Trophoblast cell (in vitro differentiated cells and primary cell): ENCODE measurements at regions not wholly inside any gene's neighbourhood (a gene's known extent, or its start where the extent isn't known, plus 50 kb on each side); places are given as distances from the start of the nearest gene placed in this dataset.

Experiments
- DNase-seq, 2 donors: peaks; one replicate each; pipeline ENCODE4 v3.0.0-alpha.2; 2016
- H2AFZ ChIP-seq: 2 replicates; pipeline ENCODE4 v1.6.1; 2013; ENCODE audit warnings: low read length, moderate library complexity, mild to moderate bottlenecking; ENCODE audit not compliant: insufficient read depth, poor library complexity
- H2AK5ac ChIP-seq: 2 replicates; pipeline ENCODE4 v1.6.1; 2013; ENCODE audit warnings: mild to moderate bottlenecking, low read length
- H2BK120ac ChIP-seq: 2 replicates; pipeline ENCODE4 v1.6.1; 2013; ENCODE audit warnings: low read length, mild to moderate bottlenecking, moderate library complexity; ENCODE audit not compliant: insufficient read depth, poor library complexity
- H2BK12ac ChIP-seq: 2 replicates; pipeline ENCODE4 v1.6.1; 2013; ENCODE audit warnings: mild to moderate bottlenecking, low read length, moderate library complexity
- H2BK5ac ChIP-seq: 2 replicates; pipeline ENCODE4 v1.6.1; 2013; ENCODE audit warnings: low read length, low read depth, moderate library complexity, mild to moderate bottlenecking; ENCODE audit not compliant: poor library complexity
- H3K14ac ChIP-seq: 2 replicates; pipeline ENCODE4 v1.6.1; 2013; ENCODE audit warnings: mild to moderate bottlenecking, low read length
- H3K18ac ChIP-seq: 2 replicates; pipeline ENCODE4 v1.6.1; 2013; ENCODE audit warnings: mild to moderate bottlenecking, low read length
- H3K23ac ChIP-seq: 2 replicates; pipeline ENCODE4 v1.6.1; 2013; ENCODE audit warnings: low read length
- H3K27ac ChIP-seq: 2 replicates; pipeline ENCODE4 v1.5.1; 2013; ENCODE audit warnings: low read depth, mild to moderate bottlenecking, inconsistent platforms, low read length, moderate library complexity
- H3K27me3 ChIP-seq: 2 replicates; pipeline ENCODE4 v1.6.1; 2013; ENCODE audit warnings: inconsistent platforms, mild to moderate bottlenecking, low read length, moderate library complexity; ENCODE audit not compliant: insufficient read depth
- H3K36me3 ChIP-seq, 2 experiments: 1 replicate in 1 of 2; 2 replicates in 1 of 2; pipeline ENCODE4 v1.6.1; 2013; ENCODE audit warnings: low read length in 2 of 2, mild to moderate bottlenecking in 2 of 2, moderate library complexity in 1 of 2; ENCODE audit not compliant: insufficient read depth in 2 of 2, control insufficient read depth in 1 of 2
- H3K4ac ChIP-seq: 2 replicates; pipeline ENCODE4 v1.6.1; 2013; ENCODE audit warnings: low read depth, mild to moderate bottlenecking, low read length, moderate library complexity
- H3K4me1 ChIP-seq, 2 experiments: 1 replicate in 1 of 2; 2 replicates in 1 of 2; pipeline ENCODE4 v1.6.1; 2013; ENCODE audit warnings: low read length in 2 of 2, mild to moderate bottlenecking in 2 of 2, moderate library complexity in 1 of 2; ENCODE audit not compliant: insufficient read depth in 2 of 2, control insufficient read depth in 1 of 2
- H3K4me2 ChIP-seq: 2 replicates; pipeline ENCODE4 v1.6.1; 2013; ENCODE audit warnings: inconsistent platforms, mild to moderate bottlenecking, low read length, moderate library complexity
- H3K4me3 ChIP-seq: 2 replicates; pipeline ENCODE4 v1.5.1; 2013; ENCODE audit warnings: mild to moderate bottlenecking, low read depth, low read length, inconsistent platforms
- H3K79me1 ChIP-seq: one replicate; pipeline ENCODE4 v1.6.1; 2013; ENCODE audit warnings: low read length
- H3K79me2 ChIP-seq: 2 replicates; pipeline ENCODE4 v1.6.1; 2013; ENCODE audit warnings: low read length, mild to moderate bottlenecking; ENCODE audit not compliant: control insufficient read depth, insufficient read depth, poor library complexity
- H3K9ac ChIP-seq: 2 replicates; pipeline ENCODE4 v1.6.1; 2013; ENCODE audit warnings: mild to moderate bottlenecking, low read length
- H3K9me3 ChIP-seq: 2 replicates; pipeline ENCODE4 v1.6.1; 2013; ENCODE audit warnings: low read depth, mild to moderate bottlenecking, control low read depth, inconsistent platforms, low read length; ENCODE audit not compliant: insufficient read depth
- H4K12ac ChIP-seq: 2 replicates; pipeline ENCODE4 v1.6.1; 2013; ENCODE audit warnings: low read depth, mild to moderate bottlenecking, low read length, moderate library complexity
- H4K8ac ChIP-seq: 2 replicates; pipeline ENCODE4 v1.6.1; 2013; ENCODE audit warnings: low read depth, mild to moderate bottlenecking, low read length, moderate library complexity
- H4K91ac ChIP-seq: one replicate; pipeline ENCODE4 v1.6.1; 2013; ENCODE audit warnings: low read depth, mild to moderate bottlenecking, low read length, moderate library complexity
- WGBS: extraction: QIAGEN DNeasy Blood & Tissue Kit; methylation state at CpG from one replicate; pipeline ENCODE4 v1.1.7; 2013; ENCODE audit warnings: missing lambda C conversion rate; ENCODE audit not compliant: insufficient read length, insufficient coverage; ENCODE audit errors: extremely low coverage; 5-methylcytosine and 5-hydroxymethylcytosine counted together

GRCh38 chr11:36729825-36730224 lies 131.8 kb upstream of the RAG2 start:
- no CpG with 5 or more reads among the region's 3 CpGs for WGBS
- H3K9ac ChIP-seq: no peak overlapping the region
- H3K4me3 ChIP-seq: no peak overlapping the region
- H2BK5ac ChIP-seq: no peak overlapping the region
- no peak overlapping the region for H2AFZ ChIP-seq
- H3K14ac ChIP-seq: no peak overlapping the region
- no peak overlapping the region for H3K23ac ChIP-seq
- no peak overlapping the region for H3K4ac ChIP-seq
- no peak overlapping the region for H2BK12ac ChIP-seq
- H3K4me1 ChIP-seq: no peaks in the 10 kb centered on the region
- H3K27me3 ChIP-seq: no peaks in the 10 kb centered on the region
- H3K27ac ChIP-seq: no peak overlapping the region
- H2AK5ac ChIP-seq: no peak overlapping the region
- no peak overlapping the region for H4K8ac ChIP-seq
- H4K12ac ChIP-seq: no peak overlapping the region
- no peaks in the 10 kb centered on the region for H3K36me3 ChIP-seq
- no peaks in the 10 kb centered on the region for H3K9me3 ChIP-seq
- DNase-seq: no peak
- no peak overlapping the region for H2BK120ac ChIP-seq
- H3K4me2 ChIP-seq: no peak overlapping the region
- H3K18ac ChIP-seq: no peak overlapping the region
- no peaks in the 10 kb centered on the region for H3K79me1 ChIP-seq
- H4K91ac ChIP-seq: no peak overlapping the region
- no peaks in the 10 kb centered on the region for H3K79me2 ChIP-seq

GRCh38 chr11:36726420-36726819 lies 128.4 kb upstream of the RAG2 start:
- H3K27ac ChIP-seq: no peak overlapping the region
- no peak overlapping the region for H3K9ac ChIP-seq
- H3K14ac ChIP-seq: no peak overlapping the region
- no peaks in the 10 kb centered on the region for H3K79me2 ChIP-seq
- no peak overlapping the region for H4K91ac ChIP-seq
- no peaks in the 10 kb centered on the region for H3K27me3 ChIP-seq
- H3K4me1 ChIP-seq: no peaks in the 10 kb centered on the region
- H2AFZ ChIP-seq: no peak overlapping the region
- no peaks in the 10 kb centered on the region for H3K36me3 ChIP-seq
- H3K4me2 ChIP-seq: no peak overlapping the region
- no peak overlapping the region for H3K23ac ChIP-seq
- H3K4me3 ChIP-seq: no peak overlapping the region
- H2BK12ac ChIP-seq: no peak overlapping the region
- H3K9me3 ChIP-seq: no peaks in the 10 kb centered on the region
- no peaks in the 10 kb centered on the region for H3K79me1 ChIP-seq
- H3K4ac ChIP-seq: no peak overlapping the region
- DNase-seq: no peak
- no peak overlapping the region for H2AK5ac ChIP-seq
- H4K12ac ChIP-seq: no peak overlapping the region
- WGBS: no CpG with 5 or more reads among the region's 2 CpGs
- H2BK5ac ChIP-seq: no peak overlapping the region
- no peak overlapping the region for H4K8ac ChIP-seq
- H3K18ac ChIP-seq: no peak overlapping the region
- H2BK120ac ChIP-seq: no peak overlapping the region

- H3K4me3 ChIP-seq: no peak overlapping the region
Observed at GRCh38 chr11:36724742-36725385, 126.8 kb upstream of the RAG2 start.

GRCh38 chr11:36722421-36722820 lies 124.4 kb upstream of the RAG2 start:
- no CpG with 5 or more reads among the region's 2 CpGs for WGBS

More at GRCh38 chr11:36724742-36725385, 126.8 kb upstream of the RAG2 start:
- Histone ChIP-seq H3K79me1 (no peaks in the 10 kb centered on the region), H2BK120ac (no peak overlapping the region), H4K12ac (no peak overlapping the region), H2BK12ac (no peak overlapping the region), H3K4me2 (no peak overlapping the region), H2BK5ac (no peak overlapping the region), H3K9ac (no peak overlapping the region), H2AK5ac (no peak overlapping the region), H3K23ac (no peak overlapping the region), H2AFZ (no peak overlapping the region), H3K27me3 (no peaks in the 10 kb centered on the region), H3K79me2 (no peaks in the 10 kb centered on the region), H4K91ac (no peak overlapping the region), H4K8ac (no peak overlapping the region), H3K18ac (no peak overlapping the region), H3K36me3 (no peaks in the 10 kb centered on the region), H3K9me3 (no peaks in the 10 kb centered on the region), H3K27ac (no peak overlapping the region), H3K4me1 (no peaks in the 10 kb centered on the region), H3K14ac (no peak overlapping the region), H3K4ac (no peak overlapping the region)
- no CpG with 5 or more reads among the region's 5 CpGs for WGBS
- no peak for DNase-seq

More at GRCh38 chr11:36722421-36722820, 124.4 kb upstream of the RAG2 start:
- peaks cover 2% of the 10 kb centered on the region for H3K79me1 ChIP-seq
- H3K79me2 ChIP-seq: no peaks in the 10 kb centered on the region
- no peak overlapping the region for H3K9ac ChIP-seq
- H3K23ac ChIP-seq: no peak overlapping the region
- H2BK12ac ChIP-seq: no peak overlapping the region
- H4K8ac ChIP-seq: no peak overlapping the region
- H3K14ac ChIP-seq: no peak overlapping the region
- no peak for DNase-seq
- H3K9me3 ChIP-seq: no peaks in the 10 kb centered on the region
- H3K18ac ChIP-seq: no peak overlapping the region
- no peaks in the 10 kb centered on the region for H3K4me1 ChIP-seq
- H2BK5ac ChIP-seq: no peak overlapping the region
- no peak overlapping the region for H3K4me3 ChIP-seq
- no peak overlapping the region for H3K27ac ChIP-seq
- no peak overlapping the region for H2AFZ ChIP-seq
- no peaks in the 10 kb centered on the region for H3K27me3 ChIP-seq
- H2BK120ac ChIP-seq: no peak overlapping the region
- H2AK5ac ChIP-seq: no peak overlapping the region
- H3K36me3 ChIP-seq: no peaks in the 10 kb centered on the region
- H4K12ac ChIP-seq: no peak overlapping the region
- no peak overlapping the region for H3K4me2 ChIP-seq
- H3K4ac ChIP-seq: no peak overlapping the region
- H4K91ac ChIP-seq: no peak overlapping the region
